CD4-positive, alpha-beta T cell treated with Interleukin-15 for 1 hour (primary cell): ENCODE measurements at regions not wholly inside any gene's neighbourhood (a gene's known extent, or its start where the extent isn't known, plus 50 kb on each side); places are given as distances from the start of the nearest gene placed in this dataset.

Source experiments
- DNase-seq: peaks from one replicate; pipeline ENCODE4 v3.0.0-alpha.2; 2020

- DNase-seq: no peak
Measured at GRCh38 chr5:71872311-71872864, 153.3 kb downstream of the CARTPT start.

GRCh38 chr5:71873191-71873591 lies 154.1 kb downstream of the CARTPT start:
- DNase-seq: no peak

GRCh38 chr5:71874521-71874920 lies 155.4 kb downstream of the CARTPT start:
- no peak for DNase-seq

- no peak for DNase-seq
Measured at GRCh38 chr5:71877511-71877910, 158.4 kb downstream of the CARTPT start.

- DNase-seq: no peak
Measured at GRCh38 chr5:71880536-71880935, 161.5 kb downstream of the CARTPT start.

GRCh38 chr5:71882826-71883741 lies 164.0 kb downstream of the CARTPT start:
- no peak for DNase-seq

- DNase-seq: no peak
Measured at GRCh38 chr5:71883742-71884103, 164.6 kb downstream of the CARTPT start.

GRCh38 chr5:71884926-71885325 lies 165.9 kb downstream of the CARTPT start:
- no peak for DNase-seq

GRCh38 chr5:71886406-71886805 lies 167.3 kb downstream of the CARTPT start:
- no peak for DNase-seq

GRCh38 chr5:71887680-71888079 lies 168.6 kb downstream of the CARTPT start:
- no peak for DNase-seq

- DNase-seq: no peak
Measured at GRCh38 chr5:71891406-71891805, 172.3 kb downstream of the CARTPT start.

GRCh38 chr5:71891856-71892255 lies 172.8 kb downstream of the CARTPT start:
- no peak for DNase-seq

GRCh38 chr5:71892641-71893365 lies 173.7 kb downstream of the CARTPT start:
- no peak for DNase-seq

GRCh38 chr5:71893451-71893850 lies 174.4 kb downstream of the CARTPT start:
- DNase-seq: no peak

GRCh38 chr5:71894091-71894490 lies 175.0 kb downstream of the CARTPT start:
- no peak for DNase-seq

- DNase-seq: no peak
Measured at GRCh38 chr5:71895546-71895945, 176.5 kb downstream of the CARTPT start.

GRCh38 chr5:71899865-71900342 lies 180.8 kb downstream of the CARTPT start:
- DNase-seq: no peak

- DNase-seq: no peak
Measured at GRCh38 chr5:71903808-71904207, 184.7 kb downstream of the CARTPT start.

GRCh38 chr5:71904852-71905251 lies 185.8 kb downstream of the CARTPT start:
- no peak for DNase-seq

- no peak for DNase-seq
Measured at GRCh38 chr5:71905834-71906711, 187.0 kb downstream of the CARTPT start.

- no peak for DNase-seq
Measured at GRCh38 chr5:71907001-71907588, 188.0 kb downstream of the CARTPT start.

GRCh38 chr5:71907608-71908145 lies 188.6 kb downstream of the CARTPT start:
- no peak for DNase-seq
